HepG2 (cell line): ENCODE measurements at regions not wholly inside any gene's neighbourhood (a gene's known extent, or its start where the extent isn't known, plus 50 kb on each side); places are given as distances from the start of the nearest gene placed in this dataset.

ENCODE experiments used
- ATAC-seq: fragments of 200-7000 bp; cut with Tn5 transposase; 3 replicates; pipeline ENCODE4 v1.9.1; 2020; ENCODE audit warnings: mild to moderate bottlenecking, moderate library complexity
- BruUV-seq: library from RNA; stranded (reverse); fragments of 400-500 nt; replicated peaks from 2 replicates; lab custom pipeline; 2021; lab: Mats Ljungman, UMichigan
- CTCF ChIA-PET: fragments of 300-600 bp; formaldehyde crosslinking; extraction: SDS; loops from one replicate; lab custom pipeline; 2021; ENCODE audit warnings: low total read pairs, inconsistent platforms, low intra/inter-chr PET ratio; lab: Yijun Ruan, JAX
- POLR2A ChIA-PET: fragments of 350-600 bp; sonication (Branson Sonifier 250); formaldehyde crosslinking; loops from one replicate; lab custom pipeline; 2020; ENCODE audit warnings: antibody characterized with exemption, inconsistent platforms; lab: Yijun Ruan, JAX
- DNase-seq: peaks from one replicate; pipeline ENCODE4 v3.0.0-alpha.2; 2015; ENCODE audit warnings: low spot score
- FAIRE-seq: peaks from 3 replicates; lab custom pipeline; 2011; peaks lifted over from hg19 to GRCh38; lab: Jason Lieb, UNC
- H2AFZ ChIP-seq: one replicate; pipeline ENCODE4 v1.6.1; 2011; ENCODE audit warnings: low read length, inconsistent platforms
- H3K27ac ChIP-seq: fragments of 300-600 bp; 3 replicates; pipeline ENCODE4 v1.8.0; 2011; ENCODE audit warnings: mixed run types, mild to moderate bottlenecking, mixed read lengths, low read length, inconsistent platforms; ENCODE audit not compliant: insufficient read depth; ENCODE audit errors: extremely low read length
- H3K27me3 ChIP-seq, 2 experiments: fragments of 200-600 bp in 1 of 2; 2 replicates in 1 of 2; 3 replicates in 1 of 2; pipeline versions ENCODE4 v1.6.0 to v1.8.0; 2011; ENCODE audit warnings: low read length in 2 of 2, mild to moderate bottlenecking in 2 of 2, moderate library complexity in 2 of 2, inconsistent platforms in 1 of 2; ENCODE audit not compliant: insufficient read depth in 2 of 2, control insufficient read depth in 1 of 2
- H3K36me3 ChIP-seq, 2 experiments: fragments of 200-600 bp in 1 of 2; replicated peaks in 1 of 2; 2 replicates in 1 of 2; 3 replicates in 1 of 2; pipeline versions ENCODE4 v1.5.1 to v1.8.0; 2011; ENCODE audit warnings: low read length in 2 of 2, inconsistent platforms in 1 of 2; ENCODE audit not compliant: insufficient read depth in 2 of 2, control insufficient read depth in 1 of 2
- H3K4me1 ChIP-seq: 2 replicates; pipeline ENCODE4 v1.5.1; 2012; ENCODE audit warnings: low read length, inconsistent platforms; ENCODE audit not compliant: insufficient read depth
- H3K4me2 ChIP-seq: 2 replicates; pipeline ENCODE4 v1.6.0; 2011; ENCODE audit warnings: low read depth, low read length, inconsistent platforms
- H3K4me3 ChIP-seq, 3 experiments: fragments of 200-600 bp in 1 of 3; sonication (generic), shearing (Covaris generic) in 1 of 3; replicated peaks in 1 of 3; 2 replicates each; pipeline ENCODE4 v1.5.1; 2011 to 2016; ENCODE audit warnings: low read length in 3 of 3, inconsistent platforms in 2 of 3, low read depth in 2 of 3, mild to moderate bottlenecking in 2 of 3, control low read depth in 1 of 3, mixed read lengths in 1 of 3; ENCODE audit not compliant: insufficient read depth in 1 of 3
- H3K79me2 ChIP-seq: one replicate; pipeline ENCODE4 v1.6.1; 2011; ENCODE audit warnings: low read length, inconsistent platforms; ENCODE audit not compliant: insufficient read depth
- H3K9ac ChIP-seq: 2 replicates; pipeline ENCODE4 v1.6.0; 2011; ENCODE audit warnings: mild to moderate bottlenecking, low read depth, low read length, inconsistent platforms; ENCODE audit not compliant: insufficient read depth
- H3K9me3 ChIP-seq: 2 replicates; pipeline ENCODE4 v1.5.1; 2012; ENCODE audit warnings: mild to moderate bottlenecking, low read length
- H4K20me1 ChIP-seq: 2 replicates; pipeline ENCODE4 v1.6.0; 2011; ENCODE audit warnings: inconsistent platforms, mild to moderate bottlenecking, low read length, moderate library complexity; ENCODE audit not compliant: insufficient read depth
- ATF7 ChIP-seq, 2 experiments: fragments of 450-650 bp in 1 of 2; sonication (generic) in 1 of 2; formaldehyde crosslinking in 1 of 2; IDR thresholded peaks; 2 replicates each; pipeline versions ENCODE4 v1.4.0 to v1.6.1; 2016 to 2020; ENCODE audit warnings: antibody characterized with exemption in 1 of 2, mild to moderate bottlenecking in 1 of 2, missing genetic modification reagents in 1 of 2
- CC2D1A ChIP-seq: sonication (generic); formaldehyde crosslinking; IDR thresholded peaks from 2 replicates; pipeline ENCODE4 v1.8.1; 2023; ENCODE audit warnings: mild to moderate bottlenecking, missing genetic modification reagents
- PITX1 ChIP-seq: sonication (generic); formaldehyde crosslinking; IDR thresholded peaks from 2 replicates; pipeline ENCODE4 v1.5.1; 2020; ENCODE audit warnings: mild to moderate bottlenecking, missing genetic modification reagents
- PREB ChIP-seq: sonication (generic); formaldehyde crosslinking; IDR thresholded peaks from 2 replicates; pipeline ENCODE4 v1.4.0; 2020; ENCODE audit warnings: missing genetic modification reagents
- RBM22 ChIP-seq: fragments of 200-400 bp; formaldehyde crosslinking; optimal IDR thresholded peaks from 2 replicates; pipeline ENCODE3; 2017; ENCODE audit warnings: mild to moderate bottlenecking, low read length, moderate library complexity
- SNAPC2 ChIP-seq: sonication (generic); formaldehyde crosslinking; IDR thresholded peaks from 2 replicates; pipeline ENCODE4 v1.8.1; 2022; ENCODE audit warnings: mild to moderate bottlenecking, missing genetic modification reagents
- TAF1 ChIP-seq: sonication (generic); formaldehyde crosslinking; IDR thresholded peaks from 2 replicates; pipeline ENCODE4 v1.4.0; 2020; ENCODE audit warnings: missing genetic modification reagents
- ZBTB21 ChIP-seq: sonication (generic); formaldehyde crosslinking; IDR thresholded peaks from 2 replicates; pipeline ENCODE4 v1.4.0; 2020; ENCODE audit warnings: missing genetic modification reagents
- ZNF670 ChIP-seq: sonication (generic); formaldehyde crosslinking; IDR thresholded peaks from 2 replicates; pipeline ENCODE4 v1.8.0; 2022; ENCODE audit warnings: mild to moderate bottlenecking, missing genetic modification reagents, borderline replicate concordance
- WGBS: methylation state at CpG from one replicate; pipeline ENCODE4 v1.1.6; 2017; ENCODE audit warnings: low lambda C conversion rate; 5-methylcytosine and 5-hydroxymethylcytosine counted together
- in situ Hi-C: cut with HindIII; loops from 2 replicates; pipeline ENCODE4 v1.10.0; 2017; ENCODE audit warnings: low pct_unique_long_range_greater_than_20kb; ENCODE audit not compliant: extremely low pct_ligation_motif_present
- intact Hi-C: fragments of 100-400 bp; cut with micrococcal nuclease; formaldehyde crosslinking; loops from one replicate; pipeline ENCODE4 v1.10.0; 2022; ENCODE audit not compliant: unreplicated experiment
- TF ChIP-seq, protein P1 (sequence below): fragments of 450-650 bp; IDR thresholded peaks from 2 replicates; pipeline ENCODE4 v1.6.1; 2016
- TF ChIP-seq, protein P2 (sequence below): sonication (generic); formaldehyde crosslinking; IDR thresholded peaks from 2 replicates; pipeline ENCODE4 v1.8.1; 2023; ENCODE audit warnings: missing genetic modification reagents, inconsistent platforms, borderline replicate concordance

DNA sequence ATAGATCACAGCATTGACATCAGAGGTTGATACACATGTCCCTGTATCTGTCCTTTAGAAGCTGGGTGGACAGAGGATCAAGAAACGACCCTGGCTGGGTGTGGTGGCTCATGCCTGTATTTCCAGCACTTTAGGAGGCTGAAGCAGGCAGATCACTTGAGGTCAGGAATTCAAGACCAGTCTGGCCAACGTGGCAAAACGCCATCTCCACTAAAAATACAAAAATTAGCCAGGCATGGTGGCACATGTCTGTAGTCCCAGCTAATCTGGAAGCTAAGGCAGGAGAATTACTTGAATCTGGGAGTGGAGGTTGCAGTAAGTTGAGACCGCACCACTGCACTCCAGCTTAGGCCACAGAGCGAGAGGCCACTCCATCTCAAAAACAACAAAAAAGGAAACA is 300.4 kb upstream of the AMELY start (continued):
- TF ChIP-seq, protein P1, sequence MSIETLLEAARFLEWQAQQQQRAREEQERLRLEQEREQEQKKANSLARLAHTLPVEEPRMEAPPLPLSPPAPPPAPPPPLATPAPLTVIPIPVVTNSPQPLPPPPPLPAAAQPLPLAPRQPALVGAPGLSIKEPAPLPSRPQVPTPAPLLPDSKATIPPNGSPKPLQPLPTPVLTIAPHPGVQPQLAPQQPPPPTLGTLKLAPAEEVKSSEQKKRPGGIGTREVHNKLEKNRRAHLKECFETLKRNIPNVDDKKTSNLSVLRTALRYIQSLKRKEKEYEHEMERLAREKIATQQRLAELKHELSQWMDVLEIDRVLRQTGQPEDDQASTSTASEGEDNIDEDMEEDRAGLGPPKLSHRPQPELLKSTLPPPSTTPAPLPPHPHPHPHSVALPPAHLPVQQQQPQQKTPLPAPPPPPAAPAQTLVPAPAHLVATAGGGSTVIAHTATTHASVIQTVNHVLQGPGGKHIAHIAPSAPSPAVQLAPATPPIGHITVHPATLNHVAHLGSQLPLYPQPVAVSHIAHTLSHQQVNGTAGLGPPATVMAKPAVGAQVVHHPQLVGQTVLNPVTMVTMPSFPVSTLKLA: no peak
- TF ChIP-seq CC2D1A (CRISPR knock-in tag): no peak
- no peak for TF ChIP-seq PREB
- no peak for TF ChIP-seq SNAPC2 (CRISPR knock-in tag)
- TF ChIP-seq, all 625 proteins: peak for 0

- intact Hi-C loops: no loop called here
- H3K4me3 ChIP-seq: no peak overlapping the region
- no peak overlapping the region for H3K9ac ChIP-seq
- WGBS: 0% methylated on average over 4 of the region's 4 CpGs
- POLR2A ChIA-PET: no interaction called here
- DNase-seq: no peak
- H3K79me2 ChIP-seq: no peaks in the 10 kb centered on the region
- TF ChIP-seq RBM22 (no peak), TAF1 (no peak), PITX1 (no peak), ATF7 (IDR thresholded peaks at IDR 0.05) (no peak), ATF7 (CRISPR knock-in tag; IDR thresholded peaks at IDR 0.05) (no peak), ZBTB21 (CRISPR knock-in tag) (no peak), ZNF670 (CRISPR knock-in tag) (no peak)
- TF ChIP-seq, protein P2, sequence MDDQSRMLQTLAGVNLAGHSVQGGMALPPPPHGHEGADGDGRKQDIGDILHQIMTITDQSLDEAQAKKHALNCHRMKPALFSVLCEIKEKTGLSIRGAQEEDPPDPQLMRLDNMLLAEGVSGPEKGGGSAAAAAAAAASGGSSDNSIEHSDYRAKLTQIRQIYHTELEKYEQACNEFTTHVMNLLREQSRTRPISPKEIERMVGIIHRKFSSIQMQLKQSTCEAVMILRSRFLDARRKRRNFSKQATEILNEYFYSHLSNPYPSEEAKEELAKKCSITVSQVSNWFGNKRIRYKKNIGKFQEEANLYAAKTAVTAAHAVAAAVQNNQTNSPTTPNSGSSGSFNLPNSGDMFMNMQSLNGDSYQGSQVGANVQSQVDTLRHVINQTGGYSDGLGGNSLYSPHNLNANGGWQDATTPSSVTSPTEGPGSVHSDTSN (CRISPR knock-in tag): no peak
- TF ChIP-seq, all 625 proteins: peak for 0
- in situ Hi-C loops: no loop called here
- ATAC-seq: no peak
- H3K9me3 ChIP-seq: no peaks in the 10 kb centered on the region
- no peaks in the 10 kb centered on the region for H3K36me3 ChIP-seq
- H2AFZ ChIP-seq: no peak overlapping the region
- no peak overlapping the region for H3K27ac ChIP-seq
- no peaks in the 10 kb centered on the region for H4K20me1 ChIP-seq
- no peak overlapping the region for H3K4me2 ChIP-seq
- CTCF ChIA-PET: no interaction called here
- BruUV-seq: no TSS peak
- no peak for FAIRE-seq
- H3K4me1 ChIP-seq: no peaks in the 10 kb centered on the region
- no peaks in the 10 kb centered on the region for H3K27me3 ChIP-seq
Observed at GRCh38 chrY:7204456-7204855, 292.9 kb upstream of the AMELY start.
